Neural cell (in vitro differentiated cells): ENCODE measurements at regions not wholly inside any gene's neighbourhood (a gene's known extent, or its start where the extent isn't known, plus 50 kb on each side); places are given as distances from the start of the nearest gene placed in this dataset.

ENCODE experiments used
- H2AFZ ChIP-seq: fragments of 200-600, 300-800 bp; sonication (generic), shearing (Covaris generic); 2 replicates; pipeline ENCODE4 v1.6.0; 2014; ENCODE audit warnings: low read depth, mild to moderate bottlenecking, antibody characterized with exemption, low read length, moderate library complexity
- H3F3A ChIP-seq: fragments of 200-600 bp; shearing (Covaris generic); 2 replicates; pipeline ENCODE4 v1.6.1; 2016; ENCODE audit warnings: mild to moderate bottlenecking, moderate library complexity, mixed read lengths, antibody characterized with exemption, low read length; ENCODE audit not compliant: insufficient read depth, poor library complexity, severe bottlenecking
- H3K27ac ChIP-seq: fragments of 200-600, 300-800 bp; sonication (generic), shearing (Covaris generic); 2 replicates; pipeline ENCODE4 v1.5.1; 2014; ENCODE audit warnings: mild to moderate bottlenecking, low read length, moderate library complexity
- H3K27me3 ChIP-seq: fragments of 300-800, 200-600 bp; sonication (generic), shearing (Covaris generic); 2 replicates; pipeline ENCODE4 v1.6.0; 2014; ENCODE audit warnings: mild to moderate bottlenecking, low read depth, low read length, moderate library complexity; ENCODE audit not compliant: insufficient read depth
- H3K36me3 ChIP-seq: fragments of 300-800, 200-600 bp; sonication (generic), shearing (Covaris generic); 2 replicates; pipeline ENCODE4 v1.5.1; 2014; ENCODE audit warnings: mild to moderate bottlenecking, antibody characterized with exemption, low read length, moderate library complexity; ENCODE audit not compliant: insufficient read depth
- H3K4me2 ChIP-seq: fragments of 300-800, 200-600 bp; sonication (generic), shearing (Covaris generic); 2 replicates; pipeline ENCODE4 v1.6.0; 2014; ENCODE audit warnings: mild to moderate bottlenecking, low read length
- H3K4me3 ChIP-seq: fragments of 300-800, 200-600 bp; sonication (generic), shearing (Covaris generic); 2 replicates; pipeline ENCODE4 v1.5.1; 2014; ENCODE audit warnings: mild to moderate bottlenecking, low read length, moderate library complexity
- H3K79me2 ChIP-seq: fragments of 200-600 bp; shearing (Covaris generic); replicated peaks from 2 replicates; pipeline ENCODE4 v1.6.0; 2014; ENCODE audit warnings: mild to moderate bottlenecking, low read length, moderate library complexity; ENCODE audit not compliant: insufficient read depth
- H3K9ac ChIP-seq: fragments of 300-800, 200-600 bp; sonication (generic), shearing (Covaris generic); 2 replicates; pipeline ENCODE4 v1.6.1; 2016; ENCODE audit warnings: mild to moderate bottlenecking, low read length, mixed read lengths
- H3K9me2 ChIP-seq: fragments of 200-600 bp; shearing (Covaris generic); 2 replicates; pipeline ENCODE4 v1.6.1; 2016; ENCODE audit warnings: mild to moderate bottlenecking, low read length, mixed read lengths; ENCODE audit not compliant: insufficient read depth
- H3K9me3 ChIP-seq: fragments of 200-600, 300-800 bp; sonication (generic), shearing (Covaris generic); 2 replicates; pipeline ENCODE4 v1.6.1; 2016; ENCODE audit warnings: mild to moderate bottlenecking, mixed run types, low read length, moderate library complexity, mixed read lengths
- H4K20me1 ChIP-seq: fragments of 200-600 bp; shearing (Covaris generic); 2 replicates; pipeline ENCODE4 v1.6.1; 2016; ENCODE audit warnings: mild to moderate bottlenecking, mixed run types; ENCODE audit not compliant: insufficient read depth
- EP300 ChIP-seq: fragments of 450-650 bp; conservative IDR thresholded peaks from 2 replicates; pipeline ENCODE4 v1.6.1; 2014; ENCODE audit warnings: antibody characterized with exemption, mild to moderate bottlenecking, moderate library complexity; ENCODE audit not compliant: poor library complexity, severe bottlenecking
- EZH2 ChIP-seq: fragments of 200-600, 300-800 bp; shearing (Covaris generic), sonication (generic); IDR thresholded peaks from 2 replicates; pipeline ENCODE4 v1.6.1; 2014; ENCODE audit warnings: antibody characterized with exemption, low read length, borderline replicate concordance, mild to moderate bottlenecking; ENCODE audit not compliant: insufficient read depth, poor library complexity, severe bottlenecking
- MXI1 ChIP-seq: fragments of 450-650 bp; conservative IDR thresholded peaks from 2 replicates; pipeline ENCODE4 v1.6.1; 2014; ENCODE audit warnings: antibody characterized with exemption, mild to moderate bottlenecking; ENCODE audit not compliant: poor library complexity, severe bottlenecking
- POLR2AphosphoS5 ChIP-seq: IDR thresholded peaks from 2 replicates; pipeline ENCODE4 v1.6.1; 2012
- RAD21 ChIP-seq: fragments of 450-650 bp; conservative IDR thresholded peaks from 2 replicates; pipeline ENCODE4 v1.6.1; 2014; ENCODE audit warnings: antibody characterized with exemption, mild to moderate bottlenecking, moderate library complexity
- SMC3 ChIP-seq: fragments of 450-650 bp; conservative IDR thresholded peaks from 2 replicates; pipeline ENCODE4 v1.6.1; 2014; ENCODE audit warnings: antibody characterized with exemption, mild to moderate bottlenecking, moderate library complexity; ENCODE audit not compliant: poor library complexity
- TAF1 ChIP-seq: IDR thresholded peaks from 2 replicates; pipeline ENCODE4 v1.6.1; 2012; ENCODE audit warnings: low read depth
- TF ChIP-seq, protein P1 (sequence below): IDR thresholded peaks from 2 replicates; pipeline ENCODE4 v1.6.1; 2012; ENCODE audit warnings: borderline replicate concordance
- TF ChIP-seq, protein P2 (sequence below): fragments of 450-650 bp; IDR thresholded peaks from 2 replicates; pipeline ENCODE4 v1.5.1; 2014; ENCODE audit warnings: antibody characterized with exemption, mild to moderate bottlenecking, moderate library complexity; ENCODE audit not compliant: poor library complexity, severe bottlenecking

DNA sequence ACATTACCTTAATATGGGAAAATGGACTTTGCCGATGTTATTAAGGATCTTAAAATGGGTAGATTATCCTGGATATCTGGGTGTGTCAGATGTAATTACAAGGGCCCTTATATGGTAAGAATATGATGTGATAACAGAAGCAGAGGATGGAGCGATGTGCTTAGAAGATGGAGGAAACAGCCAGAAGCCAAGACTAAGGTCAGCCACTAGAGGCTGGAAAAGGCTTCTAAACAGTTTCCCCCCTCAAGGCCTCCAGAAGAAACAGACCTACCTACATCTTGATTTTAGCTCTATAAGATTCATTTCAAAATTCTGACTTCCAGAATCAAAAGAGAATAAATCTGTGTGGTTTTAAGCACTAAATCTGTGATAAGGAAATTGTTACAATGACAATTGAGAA is 131.9 kb downstream of the CAAP1 start:
- H3K36me3 ChIP-seq, result no peaks in the 10 kb centered on the region
- H3K27me3 ChIP-seq, result no peaks in the 10 kb centered on the region
- no peak overlapping the region for H3K4me3 ChIP-seq
- no peaks in the 10 kb centered on the region for H3K79me2 ChIP-seq
- no peaks in the 10 kb centered on the region for H4K20me1 ChIP-seq
- H3K27ac ChIP-seq, result no peak overlapping the region
- H3K9me2 ChIP-seq, result no peaks in the 10 kb centered on the region
- H2AFZ ChIP-seq, result no peak overlapping the region
- TF ChIP-seq POLR2AphosphoS5 (no peak), MXI1 (no peak), SMC3 (no peak), RAD21 (no peak), EP300 (no peak), TAF1 (no peak), EZH2 (no peak)
- TF ChIP-seq, protein P1, sequence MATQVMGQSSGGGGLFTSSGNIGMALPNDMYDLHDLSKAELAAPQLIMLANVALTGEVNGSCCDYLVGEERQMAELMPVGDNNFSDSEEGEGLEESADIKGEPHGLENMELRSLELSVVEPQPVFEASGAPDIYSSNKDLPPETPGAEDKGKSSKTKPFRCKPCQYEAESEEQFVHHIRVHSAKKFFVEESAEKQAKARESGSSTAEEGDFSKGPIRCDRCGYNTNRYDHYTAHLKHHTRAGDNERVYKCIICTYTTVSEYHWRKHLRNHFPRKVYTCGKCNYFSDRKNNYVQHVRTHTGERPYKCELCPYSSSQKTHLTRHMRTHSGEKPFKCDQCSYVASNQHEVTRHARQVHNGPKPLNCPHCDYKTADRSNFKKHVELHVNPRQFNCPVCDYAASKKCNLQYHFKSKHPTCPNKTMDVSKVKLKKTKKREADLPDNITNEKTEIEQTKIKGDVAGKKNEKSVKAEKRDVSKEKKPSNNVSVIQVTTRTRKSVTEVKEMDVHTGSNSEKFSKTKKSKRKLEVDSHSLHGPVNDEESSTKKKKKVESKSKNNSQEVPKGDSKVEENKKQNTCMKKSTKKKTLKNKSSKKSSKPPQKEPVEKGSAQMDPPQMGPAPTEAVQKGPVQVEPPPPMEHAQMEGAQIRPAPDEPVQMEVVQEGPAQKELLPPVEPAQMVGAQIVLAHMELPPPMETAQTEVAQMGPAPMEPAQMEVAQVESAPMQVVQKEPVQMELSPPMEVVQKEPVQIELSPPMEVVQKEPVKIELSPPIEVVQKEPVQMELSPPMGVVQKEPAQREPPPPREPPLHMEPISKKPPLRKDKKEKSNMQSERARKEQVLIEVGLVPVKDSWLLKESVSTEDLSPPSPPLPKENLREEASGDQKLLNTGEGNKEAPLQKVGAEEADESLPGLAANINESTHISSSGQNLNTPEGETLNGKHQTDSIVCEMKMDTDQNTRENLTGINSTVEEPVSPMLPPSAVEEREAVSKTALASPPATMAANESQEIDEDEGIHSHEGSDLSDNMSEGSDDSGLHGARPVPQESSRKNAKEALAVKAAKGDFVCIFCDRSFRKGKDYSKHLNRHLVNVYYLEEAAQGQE, result no peak
- TF ChIP-seq, protein P2, sequence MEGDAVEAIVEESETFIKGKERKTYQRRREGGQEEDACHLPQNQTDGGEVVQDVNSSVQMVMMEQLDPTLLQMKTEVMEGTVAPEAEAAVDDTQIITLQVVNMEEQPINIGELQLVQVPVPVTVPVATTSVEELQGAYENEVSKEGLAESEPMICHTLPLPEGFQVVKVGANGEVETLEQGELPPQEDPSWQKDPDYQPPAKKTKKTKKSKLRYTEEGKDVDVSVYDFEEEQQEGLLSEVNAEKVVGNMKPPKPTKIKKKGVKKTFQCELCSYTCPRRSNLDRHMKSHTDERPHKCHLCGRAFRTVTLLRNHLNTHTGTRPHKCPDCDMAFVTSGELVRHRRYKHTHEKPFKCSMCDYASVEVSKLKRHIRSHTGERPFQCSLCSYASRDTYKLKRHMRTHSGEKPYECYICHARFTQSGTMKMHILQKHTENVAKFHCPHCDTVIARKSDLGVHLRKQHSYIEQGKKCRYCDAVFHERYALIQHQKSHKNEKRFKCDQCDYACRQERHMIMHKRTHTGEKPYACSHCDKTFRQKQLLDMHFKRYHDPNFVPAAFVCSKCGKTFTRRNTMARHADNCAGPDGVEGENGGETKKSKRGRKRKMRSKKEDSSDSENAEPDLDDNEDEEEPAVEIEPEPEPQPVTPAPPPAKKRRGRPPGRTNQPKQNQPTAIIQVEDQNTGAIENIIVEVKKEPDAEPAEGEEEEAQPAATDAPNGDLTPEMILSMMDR, result no peak
- no peak overlapping the region for H3K9ac ChIP-seq
- H3K4me2 ChIP-seq, result no peak overlapping the region
- no peaks in the 10 kb centered on the region for H3F3A ChIP-seq
- no peaks in the 10 kb centered on the region for H3K9me3 ChIP-seq

DNA sequence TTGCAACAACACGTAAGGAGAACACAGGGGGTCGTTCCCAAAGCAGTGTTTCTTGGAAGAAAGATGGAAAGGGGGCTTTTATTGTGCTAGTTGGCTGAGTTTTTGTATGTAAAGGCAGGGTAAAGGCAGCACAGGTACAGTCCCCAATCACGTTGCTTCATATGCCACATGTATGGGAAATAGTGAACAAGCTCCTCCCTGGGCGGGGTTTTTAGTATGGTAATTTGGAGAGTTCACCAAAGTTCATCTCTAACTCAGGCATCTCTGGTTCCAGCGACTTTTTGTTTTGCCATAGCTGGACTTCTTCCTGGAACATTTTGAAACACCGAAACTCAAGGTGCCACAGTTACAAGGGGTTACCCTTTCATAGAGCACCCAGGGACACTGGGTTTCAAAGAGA is 133.9 kb downstream of the CAAP1 start:
- no peak overlapping the region for H3K9ac ChIP-seq
- no peak overlapping the region for H3K4me2 ChIP-seq
- H3F3A ChIP-seq, result no peaks in the 10 kb centered on the region
- no peak for TF ChIP-seq EZH2
- no peak for TF ChIP-seq MXI1
- TF ChIP-seq, protein P2, result no peak
- TF ChIP-seq RAD21, result no peak
- no peak for TF ChIP-seq SMC3
- TF ChIP-seq POLR2AphosphoS5, result no peak
- H3K79me2 ChIP-seq, result no peaks in the 10 kb centered on the region
- H3K36me3 ChIP-seq, result no peaks in the 10 kb centered on the region
- no peak overlapping the region for H3K4me3 ChIP-seq
- no peaks in the 10 kb centered on the region for H3K9me2 ChIP-seq
- H3K9me3 ChIP-seq, result no peaks in the 10 kb centered on the region
- H3K27ac ChIP-seq, result no peak overlapping the region
- H4K20me1 ChIP-seq, result no peaks in the 10 kb centered on the region
- no peaks in the 10 kb centered on the region for H3K27me3 ChIP-seq
- no peak overlapping the region for H2AFZ ChIP-seq
